Right lobe of liver (tissue), 6 donors: ENCODE measurements at regions not wholly inside any gene's neighbourhood (a gene's known extent, or its start where the extent isn't known, plus 50 kb on each side); places are given as distances from the start of the nearest gene placed in this dataset.
A peak's percentile ranks its signal among the peaks of the same experiment; 100 is the strongest.

Experiments
- ATAC-seq, 4 donors: fragments of 200-7000 bp; cut with Tn5 transposase; one replicate each; pipeline ENCODE4 v1.9.1; 2020; ENCODE audit warnings: mild to moderate bottlenecking in 4 of 4, moderate library complexity in 4 of 4
- DNase-seq, 3 donors: peaks; one replicate each; pipeline ENCODE4 v3.0.0-alpha.2; 2020
- H3K27ac ChIP-seq, 3 donors: fragments of 200-600 bp; one replicate each; pipeline ENCODE4 v1.8.0; 2022
- H3K27me3 ChIP-seq, 2 donors: fragments of 200-600 bp; one replicate each; pipeline ENCODE4 v1.8.0; 2022
- H3K36me3 ChIP-seq, 4 donors: fragments of 200-600 bp; sonication (generic) in 1 of 4; one replicate each; pipeline versions ENCODE4 v1.5.1 to v1.8.0; 2017 to 2022; ENCODE audit warnings: control low read depth in 1 of 4
- H3K4me1 ChIP-seq, 4 donors: fragments of 200-600 bp; sonication (generic) in 1 of 4; one replicate each; pipeline versions ENCODE4 v1.5.1 to v1.8.0; 2017 to 2022; ENCODE audit warnings: control low read depth in 1 of 4
- H3K4me3 ChIP-seq, 3 donors: fragments of 200-600 bp; one replicate each; pipeline ENCODE4 v1.8.0; 2022
- H3K9me3 ChIP-seq, 4 donors: fragments of 200-600 bp; sonication (generic) in 1 of 4; one replicate each; pipeline versions ENCODE4 v1.5.1 to v1.8.0; 2017 to 2022; ENCODE audit warnings: control low read depth in 1 of 4
- CTCF ChIP-seq, 4 donors: fragments of 200-600 bp in 3 of 4; fragments of 450-650 bp in 1 of 4; IDR thresholded peaks; one replicate each; pipeline versions ENCODE4 v1.5.1 to v1.8.0; 2016 to 2022; ENCODE audit warnings: antibody characterized with exemption in 4 of 4, mild to moderate bottlenecking in 2 of 4
- POLR2A ChIP-seq: fragments of 450-650 bp; IDR thresholded peaks from one replicate; pipeline ENCODE4 v1.6.1; 2017; ENCODE audit warnings: antibody characterized with exemption, mild to moderate bottlenecking
- WGBS: methylation state at CpG from one replicate; pipeline ENCODE4 v1.1.6; 2018; ENCODE audit warnings: low coverage, low lambda C conversion rate; ENCODE audit not compliant: insufficient coverage; ENCODE audit errors: missing lambda C conversion rate; 5-methylcytosine and 5-hydroxymethylcytosine counted together
- intact Hi-C, 2 donors: fragments of 100-400 bp; cut with DNase I; formaldehyde crosslinking; loops; one replicate each; pipeline versions ENCODE4 v1.11.2 to v1.14.1; 2022
- donor health status: DM: no; HTN: yes; CAD: no.
- donor health status: DM: no; HTN: no; CAD: no.
- donor health status: DM: no; HTN: no; CAD: no.
- donor health status: DM: no; HTN: yes; CAD: no.
- donor health status: DM: no; HTN: yes; CAD: no.

DNA sequence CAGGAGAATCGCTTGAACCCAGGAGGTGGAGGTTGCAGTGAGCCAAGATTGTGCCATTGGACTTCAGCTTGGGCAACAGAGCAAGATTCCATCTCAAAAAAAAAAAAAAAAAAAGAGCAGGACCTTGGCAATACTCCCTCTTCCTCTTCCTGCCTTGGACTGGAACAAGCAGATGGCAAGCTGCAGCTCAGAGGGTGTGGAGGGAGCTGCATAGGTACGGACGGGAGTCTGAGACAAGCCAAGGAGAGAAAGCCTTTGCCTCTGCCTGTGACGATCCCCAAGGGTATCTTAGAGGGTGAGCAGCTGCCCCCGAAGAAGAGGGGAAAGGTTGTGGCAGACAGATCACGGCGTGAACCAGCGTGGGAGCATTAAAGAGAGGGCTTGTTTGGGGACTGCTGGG, 109.2 kb downstream of the AIPL1 start:
- Histone ChIP-seq H3K9me3 (no peaks in the 10 kb centered on the region), H3K27me3 (no peaks in the 10 kb centered on the region), H3K36me3 (no peaks in the 10 kb centered on the region), H3K4me1 (no peaks in the 10 kb centered on the region), H3K4me3 (no peak overlapping the region), H3K27ac (no peak overlapping the region)
- no peak for TF ChIP-seq POLR2A
- TF ChIP-seq CTCF (IDR thresholded peaks at IDR 0.05) = no peak
- 54% methylated on average over 5 of the region's 8 CpGs for WGBS
- no peak for DNase-seq
- intact Hi-C loops = no loop called here
- no peak for ATAC-seq

DNA sequence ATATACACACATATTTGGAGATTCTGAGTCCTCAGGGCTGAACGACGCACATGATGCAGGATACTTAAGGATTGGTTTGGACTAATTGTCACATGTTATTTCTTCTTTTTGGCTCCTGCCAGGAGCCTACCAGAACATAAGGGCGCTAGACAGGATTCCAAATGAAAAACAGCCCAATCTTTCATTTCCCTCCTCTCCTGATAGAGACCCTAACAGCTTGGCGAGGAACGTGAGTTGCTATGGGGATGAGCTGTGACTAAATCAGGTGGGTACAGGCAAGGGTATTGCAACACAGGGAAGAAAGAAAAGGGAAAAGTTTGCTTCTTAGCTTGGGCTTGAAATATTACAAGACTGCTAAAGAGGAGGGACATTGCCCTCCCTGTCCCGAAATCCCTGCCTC, 109.9 kb downstream of the AIPL1 start:
- intact Hi-C loops = no loop called here
- WGBS = 58% methylated on average over 5 of the region's 6 CpGs

GRCh38 chr17:6323626-6324356, 111.1 kb downstream of the AIPL1 start:
- H3K9me3 ChIP-seq = no peaks in the 10 kb centered on the region
- peak; percentile 15 to 47 (median 36) for ATAC-seq
- no peak overlapping the region for H3K4me3 ChIP-seq
- no peaks in the 10 kb centered on the region for H3K27me3 ChIP-seq
- WGBS = 26% methylated on average over 9 of the region's 17 CpGs
- H3K36me3 ChIP-seq = no peaks in the 10 kb centered on the region
- intact Hi-C loops = no loop called here
- DNase-seq = no peak
- TF ChIP-seq CTCF (IDR thresholded peaks at IDR 0.05) = no peak
- TF ChIP-seq POLR2A = no peak
- no peaks in the 10 kb centered on the region for H3K4me1 ChIP-seq
- no peak overlapping the region for H3K27ac ChIP-seq

More for the DNA sequence above, 109.9 kb downstream of the AIPL1 start:
- TF ChIP-seq CTCF (IDR thresholded peaks at IDR 0.05) (no peak), POLR2A (no peak)
- Histone ChIP-seq H3K36me3 (no peaks in the 10 kb centered on the region), H3K9me3 (no peaks in the 10 kb centered on the region), H3K4me1 (no peaks in the 10 kb centered on the region), H3K4me3 (no peak overlapping the region), H3K27me3 (no peaks in the 10 kb centered on the region), H3K27ac (no peak overlapping the region)
- no peak for DNase-seq
- no peak for ATAC-seq

DNA sequence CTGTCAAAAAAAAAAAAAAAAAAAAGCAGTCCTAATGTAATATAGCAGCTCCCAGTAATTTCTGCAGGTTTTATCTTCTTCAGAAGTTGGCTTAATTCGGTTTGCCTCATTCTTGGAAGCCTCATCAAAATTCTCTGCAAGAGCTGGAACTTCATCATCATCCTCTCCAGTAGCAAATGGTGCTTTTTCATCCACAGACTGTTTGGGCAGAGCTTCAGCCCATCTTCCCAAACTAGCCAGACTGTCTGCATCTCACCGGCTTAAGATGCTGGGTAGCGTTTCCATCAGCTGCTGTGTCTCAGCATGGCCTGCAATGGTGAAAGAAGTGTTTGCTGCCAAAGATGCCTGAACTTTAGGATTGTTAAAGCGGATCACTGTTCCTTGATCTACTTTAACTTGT, 112.6 kb downstream of the AIPL1 start:
- Histone ChIP-seq H3K27me3 (no peaks in the 10 kb centered on the region), H3K9me3 (no peaks in the 10 kb centered on the region), H3K4me1 (no peaks in the 10 kb centered on the region), H3K36me3 (no peaks in the 10 kb centered on the region), H3K27ac (no peak overlapping the region), H3K4me3 (no peak overlapping the region)
- DNase-seq (no peak), ATAC-seq (no peak)
- TF ChIP-seq POLR2A = no peak
- no peak for TF ChIP-seq CTCF (IDR thresholded peaks at IDR 0.05)
- intact Hi-C loops = no loop called here
- 68% methylated on average over 4 of the region's 4 CpGs for whole genome bisulfite sequencing
